GM23338 (cell line): ENCODE measurements at regions not wholly inside any gene's neighbourhood (a gene's known extent, or its start where the extent isn't known, plus 50 kb on each side); places are given as distances from the start of the nearest gene placed in this dataset.

ENCODE experiments used
- ATAC-seq: fragments of 200-7000 bp; cut with Tn5 transposase; 3 replicates; pipeline ENCODE4 v1.9.1; 2020
- DNase-seq: peaks from one replicate; pipeline ENCODE4 v3.0.0-alpha.2; 2015; ENCODE audit warnings: low spot score
- H2AFZ ChIP-seq: fragments of 200-600 bp; sonication (generic); 2 replicates; pipeline ENCODE4 v1.8.0; 2016; ENCODE audit warnings: antibody characterized with exemption, mild to moderate bottlenecking, moderate library complexity
- H3F3A ChIP-seq: fragments of 200-600 bp; sonication (generic); replicated peaks from 2 replicates; pipeline ENCODE4 v1.8.0; 2017; ENCODE audit warnings: antibody characterized with exemption, mixed run types, low read depth
- H3K27ac ChIP-seq: fragments of 200-600 bp; sonication (generic); 2 replicates; pipeline ENCODE4 v1.6.1; 2016; ENCODE audit warnings: low read depth
- H3K27me3 ChIP-seq: fragments of 200-600 bp; sonication (generic); 2 replicates; pipeline ENCODE4 v1.8.0; 2016; ENCODE audit warnings: mild to moderate bottlenecking, mixed run types, moderate library complexity; ENCODE audit not compliant: insufficient read depth
- H3K36me3 ChIP-seq: fragments of 200-600 bp; sonication (generic); 2 replicates; pipeline ENCODE4 v1.8.0; 2016; ENCODE audit warnings: mild to moderate bottlenecking; ENCODE audit not compliant: insufficient read depth
- H3K4me1 ChIP-seq: fragments of 200-600 bp; sonication (generic); 2 replicates; pipeline ENCODE4 v1.8.0; 2016; ENCODE audit warnings: mild to moderate bottlenecking, moderate library complexity; ENCODE audit not compliant: insufficient read depth
- H3K4me2 ChIP-seq: fragments of 200-600 bp; sonication (generic); 2 replicates; pipeline ENCODE4 v1.7.1; 2017; ENCODE audit warnings: mixed run types
- H3K4me3 ChIP-seq: fragments of 200-600 bp; sonication (generic); 2 replicates; pipeline ENCODE4 v1.6.1; 2016; ENCODE audit warnings: mixed run types
- H3K79me2 ChIP-seq: fragments of 200-600 bp; sonication (generic); replicated peaks from 2 replicates; pipeline ENCODE4 v1.8.0; 2017; ENCODE audit warnings: mild to moderate bottlenecking; ENCODE audit not compliant: insufficient read depth
- H3K9me2 ChIP-seq: fragments of 200-600 bp; sonication (generic); 2 replicates; pipeline ENCODE4 v1.8.0; 2017; ENCODE audit not compliant: insufficient read depth
- H4K20me1 ChIP-seq: fragments of 200-600 bp; sonication (generic); replicated peaks from 2 replicates; pipeline ENCODE4 v1.8.0; 2017; ENCODE audit warnings: mild to moderate bottlenecking; ENCODE audit not compliant: insufficient read depth
- H3K27ac Mint-ChIP-seq: 2 replicates; pipeline ENCODE4 v1.8.0; 2020; ENCODE audit warnings: inconsistent platforms, mild to moderate bottlenecking, moderate library complexity, mixed read lengths
- H3K27me3 Mint-ChIP-seq: 3 replicates; pipeline ENCODE4 v1.8.0; 2022; ENCODE audit warnings: low read depth, mild to moderate bottlenecking, moderate library complexity, mixed read lengths, inconsistent platforms; ENCODE audit not compliant: insufficient read depth, poor library complexity
- H3K36me3 Mint-ChIP-seq: 3 replicates; pipeline ENCODE4 v1.8.0; 2021; ENCODE audit warnings: low read depth, mild to moderate bottlenecking, inconsistent platforms, moderate library complexity, mixed read lengths
- H3K4me1 Mint-ChIP-seq: 3 replicates; pipeline ENCODE4 v1.8.0; 2020; ENCODE audit warnings: mild to moderate bottlenecking, inconsistent platforms, mixed read lengths
- H3K4me3 Mint-ChIP-seq: 3 replicates; pipeline ENCODE4 v1.8.0; 2021; ENCODE audit warnings: moderate library complexity, mild to moderate bottlenecking, inconsistent platforms, mixed read lengths
- H3K9me3 Mint-ChIP-seq: 3 replicates; pipeline ENCODE4 v1.8.0; 2020; ENCODE audit warnings: moderate library complexity, mild to moderate bottlenecking, inconsistent platforms, mixed read lengths
- CREB1 ChIP-seq: fragments of 250-450 bp; sonication (Bioruptor Pico); IDR thresholded peaks from 2 replicates; pipeline ENCODE4 v1.5.0; 2020; ENCODE audit warnings: low read depth, mild to moderate bottlenecking, moderate library complexity
- CTCF ChIP-seq, 2 experiments: fragments of 200-600 bp in 1 of 2; sonication (generic) in 1 of 2; conservative IDR thresholded peaks; 2 replicates each; pipeline versions ENCODE4 v1.5.1 to v1.6.1; 2016 to 2017; ENCODE audit warnings: antibody characterized with exemption in 2 of 2, low read depth in 2 of 2, mild to moderate bottlenecking in 2 of 2, moderate library complexity in 1 of 2
- ETS1 ChIP-seq: IDR thresholded peaks from 2 replicates; pipeline ENCODE4 v1.6.1; 2016; ENCODE audit warnings: antibody characterized with exemption
- EZH2 ChIP-seq: fragments of 200-600 bp; sonication (generic); IDR thresholded peaks from one replicate; pipeline ENCODE4 v1.8.0; 2017; ENCODE audit warnings: antibody characterized with exemption, mild to moderate bottlenecking, low read depth; ENCODE audit not compliant: unreplicated experiment
- EZH2phosphoT487 ChIP-seq: fragments of 200-600 bp; sonication (generic); IDR thresholded peaks from one replicate; pipeline ENCODE4 v1.8.1; 2018; ENCODE audit warnings: antibody characterized with exemption; ENCODE audit not compliant: unreplicated experiment
- JUNB ChIP-seq: IDR thresholded peaks from one replicate; pipeline ENCODE4 v1.6.1; 2016; ENCODE audit warnings: antibody characterized with exemption; ENCODE audit not compliant: unreplicated experiment
- NANOG ChIP-seq: IDR thresholded peaks from 2 replicates; pipeline ENCODE4 v1.6.1; 2016; ENCODE audit warnings: antibody characterized with exemption, borderline replicate concordance
- POLR2AphosphoS5 ChIP-seq: IDR thresholded peaks from 2 replicates; pipeline ENCODE4 v1.6.1; 2016; ENCODE audit warnings: antibody characterized with exemption, low read depth
- REST ChIP-seq: IDR thresholded peaks from one replicate; pipeline ENCODE4 v1.6.1; 2018; ENCODE audit warnings: antibody characterized with exemption; ENCODE audit not compliant: unreplicated experiment
- STAT1 ChIP-seq: IDR thresholded peaks from one replicate; pipeline ENCODE4 v1.6.1; 2016; ENCODE audit warnings: antibody characterized with exemption; ENCODE audit not compliant: unreplicated experiment
- ZNF114 ChIP-seq: fragments of 250-450 bp; sonication (Bioruptor Pico); IDR thresholded peaks from 2 replicates; pipeline ENCODE4 v1.5.0; 2020; ENCODE audit warnings: mild to moderate bottlenecking, moderate library complexity
- ZNF331 ChIP-seq: fragments of 250-450 bp; sonication (Bioruptor Pico); IDR thresholded peaks from 2 replicates; pipeline ENCODE4 v1.5.0; 2020; ENCODE audit warnings: low read depth, mild to moderate bottlenecking, moderate library complexity
- TF ChIP-seq, protein P1 (sequence below): fragments of 250-450 bp; sonication (Bioruptor Pico); IDR thresholded peaks from 2 replicates; pipeline ENCODE4 v1.5.0; 2020; ENCODE audit warnings: mild to moderate bottlenecking, moderate library complexity

- H3K9me3 Mint-ChIP-seq, result no peaks in the 10 kb centered on the region
- Histone ChIP-seq H3F3A (no peaks in the 10 kb centered on the region), H3K4me2 (no peak overlapping the region), H2AFZ (no peak overlapping the region), H3K79me2 (no peaks in the 10 kb centered on the region), H3K9me2 (no peaks in the 10 kb centered on the region), H3K27ac (no peak overlapping the region), H3K4me1 (peaks cover 13% of the 10 kb centered on the region; the same call in 1 of the 2 replicates), H3K4me3 (no peak overlapping the region), H4K20me1 (no peaks in the 10 kb centered on the region), H3K36me3 (no peaks in the 10 kb centered on the region), H3K27me3 (no peaks in the 10 kb centered on the region)
- no peak for TF ChIP-seq CREB1 (CRISPR knock-in tag)
- no peak for TF ChIP-seq NANOG
- no peak for TF ChIP-seq CTCF (conservative IDR thresholded peaks at IDR 0.05; ENCODE audit: low read depth in 2 of 2)
- TF ChIP-seq EZH2, result no peak
- TF ChIP-seq ETS1, result no peak
- TF ChIP-seq, protein P1, sequence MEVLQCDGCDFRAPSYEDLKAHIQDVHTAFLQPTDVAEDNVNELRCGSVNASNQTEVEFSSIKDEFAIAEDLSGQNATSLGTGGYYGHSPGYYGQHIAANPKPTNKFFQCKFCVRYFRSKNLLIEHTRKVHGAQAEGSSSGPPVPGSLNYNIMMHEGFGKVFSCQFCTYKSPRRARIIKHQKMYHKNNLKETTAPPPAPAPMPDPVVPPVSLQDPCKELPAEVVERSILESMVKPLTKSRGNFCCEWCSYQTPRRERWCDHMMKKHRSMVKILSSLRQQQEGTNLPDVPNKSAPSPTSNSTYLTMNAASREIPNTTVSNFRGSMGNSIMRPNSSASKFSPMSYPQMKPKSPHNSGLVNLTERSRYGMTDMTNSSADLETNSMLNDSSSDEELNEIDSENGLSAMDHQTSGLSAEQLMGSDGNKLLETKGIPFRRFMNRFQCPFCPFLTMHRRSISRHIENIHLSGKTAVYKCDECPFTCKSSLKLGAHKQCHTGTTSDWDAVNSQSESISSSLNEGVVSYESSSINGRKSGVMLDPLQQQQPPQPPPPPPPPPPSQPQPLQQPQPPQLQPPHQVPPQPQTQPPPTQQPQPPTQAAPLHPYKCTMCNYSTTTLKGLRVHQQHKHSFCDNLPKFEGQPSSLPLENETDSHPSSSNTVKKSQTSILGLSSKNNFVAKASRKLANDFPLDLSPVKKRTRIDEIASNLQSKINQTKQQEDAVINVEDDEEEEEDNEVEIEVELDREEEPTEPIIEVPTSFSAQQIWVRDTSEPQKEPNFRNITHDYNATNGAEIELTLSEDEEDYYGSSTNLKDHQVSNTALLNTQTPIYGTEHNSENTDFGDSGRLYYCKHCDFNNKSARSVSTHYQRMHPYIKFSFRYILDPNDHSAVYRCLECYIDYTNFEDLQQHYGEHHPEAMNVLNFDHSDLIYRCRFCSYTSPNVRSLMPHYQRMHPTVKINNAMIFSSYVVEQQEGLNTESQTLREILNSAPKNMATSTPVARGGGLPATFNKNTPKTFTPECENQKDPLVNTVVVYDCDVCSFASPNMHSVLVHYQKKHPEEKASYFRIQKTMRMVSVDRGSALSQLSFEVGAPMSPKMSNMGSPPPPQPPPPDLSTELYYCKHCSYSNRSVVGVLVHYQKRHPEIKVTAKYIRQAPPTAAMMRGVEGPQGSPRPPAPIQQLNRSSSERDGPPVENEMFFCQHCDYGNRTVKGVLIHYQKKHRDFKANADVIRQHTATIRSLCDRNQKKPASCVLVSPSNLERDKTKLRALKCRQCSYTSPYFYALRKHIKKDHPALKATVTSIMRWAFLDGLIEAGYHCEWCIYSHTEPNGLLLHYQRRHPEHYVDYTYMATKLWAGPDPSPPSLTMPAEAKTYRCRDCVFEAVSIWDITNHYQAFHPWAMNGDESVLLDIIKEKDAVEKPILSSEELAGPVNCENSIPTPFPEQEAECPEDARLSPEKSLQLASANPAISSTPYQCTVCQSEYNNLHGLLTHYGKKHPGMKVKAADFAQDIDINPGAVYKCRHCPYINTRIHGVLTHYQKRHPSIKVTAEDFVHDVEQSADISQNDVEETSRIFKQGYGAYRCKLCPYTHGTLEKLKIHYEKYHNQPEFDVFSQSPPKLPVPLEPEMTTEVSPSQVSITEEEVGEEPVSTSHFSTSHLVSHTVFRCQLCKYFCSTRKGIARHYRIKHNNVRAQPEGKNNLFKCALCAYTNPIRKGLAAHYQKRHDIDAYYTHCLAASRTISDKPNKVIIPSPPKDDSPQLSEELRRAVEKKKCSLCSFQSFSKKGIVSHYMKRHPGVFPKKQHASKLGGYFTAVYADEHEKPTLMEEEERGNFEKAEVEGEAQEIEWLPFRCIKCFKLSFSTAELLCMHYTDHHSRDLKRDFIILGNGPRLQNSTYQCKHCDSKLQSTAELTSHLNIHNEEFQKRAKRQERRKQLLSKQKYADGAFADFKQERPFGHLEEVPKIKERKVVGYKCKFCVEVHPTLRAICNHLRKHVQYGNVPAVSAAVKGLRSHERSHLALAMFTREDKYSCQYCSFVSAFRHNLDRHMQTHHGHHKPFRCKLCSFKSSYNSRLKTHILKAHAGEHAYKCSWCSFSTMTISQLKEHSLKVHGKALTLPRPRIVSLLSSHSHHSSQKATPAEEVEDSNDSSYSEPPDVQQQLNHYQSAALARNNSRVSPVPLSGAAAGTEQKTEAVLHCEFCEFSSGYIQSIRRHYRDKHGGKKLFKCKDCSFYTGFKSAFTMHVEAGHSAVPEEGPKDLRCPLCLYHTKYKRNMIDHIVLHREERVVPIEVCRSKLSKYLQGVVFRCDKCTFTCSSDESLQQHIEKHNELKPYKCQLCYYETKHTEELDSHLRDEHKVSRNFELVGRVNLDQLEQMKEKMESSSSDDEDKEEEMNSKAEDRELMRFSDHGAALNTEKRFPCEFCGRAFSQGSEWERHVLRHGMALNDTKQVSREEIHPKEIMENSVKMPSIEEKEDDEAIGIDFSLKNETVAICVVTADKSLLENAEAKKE (CRISPR knock-in tag), result no peak
- no peak for TF ChIP-seq ZNF114 (CRISPR knock-in tag)
- no peak for TF ChIP-seq JUNB
- no peak for TF ChIP-seq POLR2AphosphoS5
- no peak for TF ChIP-seq STAT1
- TF ChIP-seq REST, result no peak
- TF ChIP-seq EZH2phosphoT487, result no peak
- no peak for TF ChIP-seq ZNF331 (CRISPR knock-in tag)
- no peak for ATAC-seq
- H3K4me3 Mint-ChIP-seq, result no peak overlapping the region
- H3K27me3 Mint-ChIP-seq, result peaks cover 2% of the 10 kb centered on the region
- DNase-seq, result no peak
- H3K36me3 Mint-ChIP-seq, result no peaks in the 10 kb centered on the region
- no peak overlapping the region for H3K27ac Mint-ChIP-seq
- peaks cover 23% of the 10 kb centered on the region; the same call in 2 of the 3 replicates for H3K4me1 Mint-ChIP-seq
These were observed 358.2 kb downstream of the HTR1B start for GRCh38 chr6:77105091-77105490.
